ENCODE measurements at regions not wholly inside any gene's neighbourhood (a gene's known extent, or its start where the extent isn't known, plus 50 kb on each side); places are given as distances from the start of the nearest gene placed in this dataset.

DNA sequence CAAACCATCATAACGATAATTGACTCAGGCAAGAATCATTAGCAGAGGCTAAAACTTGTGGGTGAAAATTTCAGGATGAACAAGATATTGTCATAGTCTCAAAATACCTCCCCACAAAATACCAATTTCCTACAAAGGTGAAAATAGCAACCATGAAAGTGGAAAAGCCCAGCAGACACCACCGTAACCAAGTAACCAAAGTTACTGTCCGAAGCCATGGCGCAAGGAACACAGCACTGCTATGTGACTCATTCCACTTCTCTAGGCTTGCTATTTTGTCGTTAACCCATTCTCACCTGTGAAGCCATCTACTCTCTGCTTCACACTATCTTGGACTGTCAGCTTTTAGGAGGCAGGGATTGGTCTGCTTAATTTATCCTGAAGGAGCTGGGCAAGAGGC lies 113.8 kb upstream of the CACUL1 start:
- TF ChIP-seq, protein P1, sequence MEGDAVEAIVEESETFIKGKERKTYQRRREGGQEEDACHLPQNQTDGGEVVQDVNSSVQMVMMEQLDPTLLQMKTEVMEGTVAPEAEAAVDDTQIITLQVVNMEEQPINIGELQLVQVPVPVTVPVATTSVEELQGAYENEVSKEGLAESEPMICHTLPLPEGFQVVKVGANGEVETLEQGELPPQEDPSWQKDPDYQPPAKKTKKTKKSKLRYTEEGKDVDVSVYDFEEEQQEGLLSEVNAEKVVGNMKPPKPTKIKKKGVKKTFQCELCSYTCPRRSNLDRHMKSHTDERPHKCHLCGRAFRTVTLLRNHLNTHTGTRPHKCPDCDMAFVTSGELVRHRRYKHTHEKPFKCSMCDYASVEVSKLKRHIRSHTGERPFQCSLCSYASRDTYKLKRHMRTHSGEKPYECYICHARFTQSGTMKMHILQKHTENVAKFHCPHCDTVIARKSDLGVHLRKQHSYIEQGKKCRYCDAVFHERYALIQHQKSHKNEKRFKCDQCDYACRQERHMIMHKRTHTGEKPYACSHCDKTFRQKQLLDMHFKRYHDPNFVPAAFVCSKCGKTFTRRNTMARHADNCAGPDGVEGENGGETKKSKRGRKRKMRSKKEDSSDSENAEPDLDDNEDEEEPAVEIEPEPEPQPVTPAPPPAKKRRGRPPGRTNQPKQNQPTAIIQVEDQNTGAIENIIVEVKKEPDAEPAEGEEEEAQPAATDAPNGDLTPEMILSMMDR (conservative IDR thresholded peaks at IDR 0.05 in 1 of 2, IDR thresholded peaks at IDR 0.05 in 1 of 2; ENCODE audit: extremely low read depth in 1 of 2, insufficient read depth in 1 of 2, low read depth in 1 of 2, low read length in 2 of 2): no peak
- no peak for TF ChIP-seq EZH2 (IDR thresholded peaks at IDR 0.05; ENCODE audit: borderline replicate concordance, low read length)
